SK-N-SH (cell line): ENCODE measurements at regions not wholly inside any gene's neighbourhood (a gene's known extent, or its start where the extent isn't known, plus 50 kb on each side); places are given as distances from the start of the nearest gene placed in this dataset.

Experiments used
- ELF1 ChIP-seq: IDR thresholded peaks from 2 replicates; pipeline ENCODE4 v1.4.0; 2012
- FOXM1 ChIP-seq: IDR thresholded peaks from 2 replicates; pipeline ENCODE4 v1.4.0; 2012; ENCODE audit warnings: low read depth, mild to moderate bottlenecking
- GATA2 ChIP-seq: sonication (generic); formaldehyde crosslinking; IDR thresholded peaks from 2 replicates; pipeline ENCODE4 v1.5.0; 2020; ENCODE audit warnings: mild to moderate bottlenecking, missing genetic modification reagents
- NRF1 ChIP-seq: IDR thresholded peaks from 2 replicates; pipeline ENCODE4 v1.6.1; 2012; ENCODE audit warnings: low read depth, mild to moderate bottlenecking, low read length
- TF ChIP-seq, protein P1 (sequence below): fragments of 200-600 bp; sonication (generic); IDR thresholded peaks from 2 replicates; pipeline ENCODE4 v1.6.1; 2017; ENCODE audit warnings: antibody characterized with exemption, mild to moderate bottlenecking, moderate library complexity
- TF ChIP-seq, protein P2 (sequence below): IDR thresholded peaks from 2 replicates; pipeline ENCODE4 v1.4.0; 2012; ENCODE audit warnings: low read depth, borderline replicate concordance

DNA sequence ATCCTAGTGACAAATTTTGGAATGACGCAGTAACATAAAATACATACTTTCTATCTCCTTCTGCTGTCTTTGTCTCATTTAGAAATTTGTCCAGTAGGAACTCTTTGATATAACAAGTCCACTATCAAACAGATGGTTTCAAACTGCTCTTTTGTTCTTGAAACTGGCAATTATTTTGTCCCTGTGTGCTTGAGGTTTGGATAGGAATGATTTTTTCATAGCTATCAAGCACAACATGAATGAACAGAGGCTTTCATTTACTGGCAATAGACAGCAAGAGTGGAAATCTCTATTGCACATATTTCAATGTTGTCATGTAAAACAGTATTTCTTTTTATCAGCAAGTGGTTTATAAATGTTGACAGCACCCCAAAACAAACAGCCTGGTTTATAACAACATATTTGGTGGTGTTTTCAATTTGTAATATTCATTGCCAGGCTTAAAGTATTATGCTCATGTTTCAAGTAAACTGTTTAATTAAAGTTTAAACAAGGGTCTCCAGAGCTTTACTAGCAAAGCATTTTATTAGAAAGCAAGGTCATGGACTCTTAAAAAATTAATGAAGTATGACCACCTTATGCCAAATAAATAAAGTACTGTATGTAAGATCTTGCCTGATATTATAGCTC is 60.0 kb downstream of the TIGD2 start:
- no peak for TF ChIP-seq FOXM1
- TF ChIP-seq, protein P1, sequence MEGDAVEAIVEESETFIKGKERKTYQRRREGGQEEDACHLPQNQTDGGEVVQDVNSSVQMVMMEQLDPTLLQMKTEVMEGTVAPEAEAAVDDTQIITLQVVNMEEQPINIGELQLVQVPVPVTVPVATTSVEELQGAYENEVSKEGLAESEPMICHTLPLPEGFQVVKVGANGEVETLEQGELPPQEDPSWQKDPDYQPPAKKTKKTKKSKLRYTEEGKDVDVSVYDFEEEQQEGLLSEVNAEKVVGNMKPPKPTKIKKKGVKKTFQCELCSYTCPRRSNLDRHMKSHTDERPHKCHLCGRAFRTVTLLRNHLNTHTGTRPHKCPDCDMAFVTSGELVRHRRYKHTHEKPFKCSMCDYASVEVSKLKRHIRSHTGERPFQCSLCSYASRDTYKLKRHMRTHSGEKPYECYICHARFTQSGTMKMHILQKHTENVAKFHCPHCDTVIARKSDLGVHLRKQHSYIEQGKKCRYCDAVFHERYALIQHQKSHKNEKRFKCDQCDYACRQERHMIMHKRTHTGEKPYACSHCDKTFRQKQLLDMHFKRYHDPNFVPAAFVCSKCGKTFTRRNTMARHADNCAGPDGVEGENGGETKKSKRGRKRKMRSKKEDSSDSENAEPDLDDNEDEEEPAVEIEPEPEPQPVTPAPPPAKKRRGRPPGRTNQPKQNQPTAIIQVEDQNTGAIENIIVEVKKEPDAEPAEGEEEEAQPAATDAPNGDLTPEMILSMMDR: no peak
- TF ChIP-seq NRF1: no peak
- no peak for TF ChIP-seq ELF1
- no peak for TF ChIP-seq GATA2
- TF ChIP-seq, protein P2, sequence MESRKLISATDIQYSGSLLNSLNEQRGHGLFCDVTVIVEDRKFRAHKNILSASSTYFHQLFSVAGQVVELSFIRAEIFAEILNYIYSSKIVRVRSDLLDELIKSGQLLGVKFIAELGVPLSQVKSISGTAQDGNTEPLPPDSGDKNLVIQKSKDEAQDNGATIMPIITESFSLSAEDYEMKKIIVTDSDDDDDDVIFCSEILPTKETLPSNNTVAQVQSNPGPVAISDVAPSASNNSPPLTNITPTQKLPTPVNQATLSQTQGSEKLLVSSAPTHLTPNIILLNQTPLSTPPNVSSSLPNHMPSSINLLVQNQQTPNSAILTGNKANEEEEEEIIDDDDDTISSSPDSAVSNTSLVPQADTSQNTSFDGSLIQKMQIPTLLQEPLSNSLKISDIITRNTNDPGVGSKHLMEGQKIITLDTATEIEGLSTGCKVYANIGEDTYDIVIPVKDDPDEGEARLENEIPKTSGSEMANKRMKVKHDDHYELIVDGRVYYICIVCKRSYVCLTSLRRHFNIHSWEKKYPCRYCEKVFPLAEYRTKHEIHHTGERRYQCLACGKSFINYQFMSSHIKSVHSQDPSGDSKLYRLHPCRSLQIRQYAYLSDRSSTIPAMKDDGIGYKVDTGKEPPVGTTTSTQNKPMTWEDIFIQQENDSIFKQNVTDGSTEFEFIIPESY: no peak
